Astrocyte of the spinal cord (primary cell): ENCODE measurements at regions not wholly inside any gene's neighbourhood (a gene's known extent, or its start where the extent isn't known, plus 50 kb on each side); places are given as distances from the start of the nearest gene placed in this dataset.

Experiments used
- DNase-seq: peaks from one replicate; pipeline ENCODE4 v3.0.0; 2011; ENCODE audit warnings: low read depth, low spot score
- H3K4me3 ChIP-seq: 2 replicates; pipeline ENCODE4 v1.5.1; 2011; ENCODE audit warnings: low read depth, mild to moderate bottlenecking, low read length, moderate library complexity
- CTCF ChIP-seq: IDR thresholded peaks from 2 replicates; pipeline ENCODE4 v1.5.1; 2012; ENCODE audit warnings: low read depth, mild to moderate bottlenecking, low read length, inconsistent platforms
- in situ Hi-C: cut with HindIII; loops from 2 replicates; pipeline ENCODE4 v1.10.0; 2017; ENCODE audit warnings: low sequenced_read_pairs

- in situ Hi-C loops, result no loop called here
- TF ChIP-seq CTCF, result no peak
- no peak overlapping the region for H3K4me3 ChIP-seq
- no peak for DNase-seq
These were observed 78.3 kb upstream of the MBOAT2 start for GRCh38 chr2:9081750-9082149.

DNA sequence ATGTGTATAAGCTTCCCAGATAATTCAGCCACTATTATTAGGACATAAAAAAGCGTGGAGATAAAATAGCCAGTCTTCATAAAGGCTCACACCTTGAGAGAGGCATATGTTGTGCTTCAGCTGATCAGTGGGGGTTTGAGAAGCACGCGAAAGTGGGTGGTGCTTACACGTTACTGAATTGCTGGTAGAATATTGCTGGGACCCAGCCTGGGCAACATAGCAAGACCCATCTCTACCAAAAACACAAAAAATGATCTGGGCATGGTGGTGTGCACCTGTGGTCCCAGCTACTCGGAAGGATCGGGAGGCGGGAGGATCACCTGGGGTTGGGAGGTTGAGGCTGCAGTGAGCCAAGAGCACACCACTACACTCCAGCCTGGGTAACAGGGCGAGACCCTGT lies 74.9 kb upstream of the MBOAT2 start:
- no peak overlapping the region for H3K4me3 ChIP-seq
- DNase-seq, result no peak
- TF ChIP-seq CTCF, result no peak
- in situ Hi-C loops, result no loop called here

DNA sequence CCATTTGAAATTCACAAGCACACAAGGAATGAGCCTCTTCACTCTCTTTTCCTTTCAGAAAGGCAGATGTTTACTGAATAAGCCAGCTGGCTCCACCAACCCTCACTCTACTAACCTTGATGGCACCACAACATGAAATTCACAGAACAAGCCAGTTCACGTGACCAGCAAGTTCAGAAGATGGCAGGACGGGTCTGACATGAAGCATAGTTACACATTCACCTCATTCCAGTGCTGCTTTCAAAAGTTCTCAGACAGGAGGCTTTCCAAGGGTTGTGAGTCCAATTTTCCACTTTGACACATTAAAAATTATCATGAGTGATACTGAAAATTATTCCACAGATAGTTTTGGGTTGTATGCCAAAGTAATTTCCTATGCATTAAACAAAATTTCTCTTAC lies 74.2 kb upstream of the MBOAT2 start:
- no peak overlapping the region for H3K4me3 ChIP-seq
- in situ Hi-C loops, result no loop called here
- no peak for TF ChIP-seq CTCF
- DNase-seq, result no peak

DNA sequence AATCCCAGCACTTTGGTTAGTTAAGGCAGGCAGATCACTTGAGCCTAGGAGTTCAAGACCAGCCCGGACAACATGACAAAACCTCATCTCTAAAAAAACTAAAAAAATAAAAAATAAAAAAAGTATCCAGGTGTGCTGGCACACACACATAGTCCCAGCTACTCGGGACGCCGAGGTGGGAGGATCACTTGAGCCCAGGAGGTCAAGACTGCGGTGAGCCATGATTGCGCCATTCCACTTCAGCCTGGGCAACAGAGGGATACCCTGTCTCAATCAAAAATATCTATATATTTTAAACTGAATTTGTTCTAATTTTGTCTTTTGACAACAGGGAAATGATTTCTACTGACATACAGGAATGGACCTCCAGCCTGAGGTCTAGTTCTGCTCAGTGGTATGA lies 73.3 kb upstream of the MBOAT2 start:
- no peak overlapping the region for H3K4me3 ChIP-seq
- in situ Hi-C loops, result no loop called here
- no peak for DNase-seq
- TF ChIP-seq CTCF, result no peak

GRCh38 chr2:9076210-9076609 lies 72.7 kb upstream of the MBOAT2 start:
- in situ Hi-C loops, result no loop called here
- H3K4me3 ChIP-seq, result no peak overlapping the region
- no peak for TF ChIP-seq CTCF
- no peak for DNase-seq

- no peak for TF ChIP-seq CTCF
- H3K4me3 ChIP-seq, result no peak overlapping the region
- no peak for DNase-seq
- in situ Hi-C loops, result no loop called here
These were observed 71.4 kb upstream of the MBOAT2 start for GRCh38 chr2:9074930-9075329.

- no peak for TF ChIP-seq CTCF
- DNase-seq, result no peak
- in situ Hi-C loops, result no loop called here
- no peak overlapping the region for H3K4me3 ChIP-seq
These were observed 68.2 kb upstream of the MBOAT2 start for GRCh38 chr2:9071584-9072124.
